ENCODE measurements at regions not wholly inside any gene's neighbourhood (a gene's known extent, or its start where the extent isn't known, plus 50 kb on each side); places are given as distances from the start of the nearest gene placed in this dataset.

- no TSS peak for BruUV-seq (replicated peaks)
- ATAC-seq, result no peak
- no peaks in the 10 kb centered on the region for H3K79me2 ChIP-seq (ENCODE audit: insufficient read depth, low read length)
- in situ Hi-C loops (cut with HindIII; ENCODE audit: extremely low pct_ligation_motif_present, low pct_unique_long_range_greater_than_20kb) (no loop called here), intact Hi-C loops (cut with micrococcal nuclease; ENCODE audit: unreplicated experiment) (no loop called here)
- H3K4me3 ChIP-seq (replicated peaks in 1 of 3; ENCODE audit: insufficient read depth in 1 of 3, low read depth in 2 of 3, low read length in 3 of 3), result no peak overlapping the region
- ChIA-PET CTCF (ENCODE audit: low intra/inter-chr PET ratio, low total read pairs) (no interaction called here), POLR2A (no interaction called here)
- H3K36me3 ChIP-seq (replicated peaks in 1 of 2; ENCODE audit: control insufficient read depth in 1 of 2, insufficient read depth in 2 of 2, low read length in 2 of 2), result no peaks in the 10 kb centered on the region
- H3K4me2 ChIP-seq (ENCODE audit: low read depth, low read length), result no peak overlapping the region
- FAIRE-seq, result no peak
- no peak for DNase-seq (ENCODE audit: low spot score)
- H3K9ac ChIP-seq (ENCODE audit: insufficient read depth, low read depth, low read length), result no peak overlapping the region
- no peak overlapping the region for H3K27ac ChIP-seq (ENCODE audit: extremely low read length, insufficient read depth, low read length)
- H3K9me3 ChIP-seq (ENCODE audit: low read length), result no peaks in the 10 kb centered on the region
- TF ChIP-seq TRAFD1 (CRISPR knock-in tag; IDR thresholded peaks at IDR 0.05; ENCODE audit: borderline replicate concordance), result no peak
- TF ChIP-seq, protein P1, sequence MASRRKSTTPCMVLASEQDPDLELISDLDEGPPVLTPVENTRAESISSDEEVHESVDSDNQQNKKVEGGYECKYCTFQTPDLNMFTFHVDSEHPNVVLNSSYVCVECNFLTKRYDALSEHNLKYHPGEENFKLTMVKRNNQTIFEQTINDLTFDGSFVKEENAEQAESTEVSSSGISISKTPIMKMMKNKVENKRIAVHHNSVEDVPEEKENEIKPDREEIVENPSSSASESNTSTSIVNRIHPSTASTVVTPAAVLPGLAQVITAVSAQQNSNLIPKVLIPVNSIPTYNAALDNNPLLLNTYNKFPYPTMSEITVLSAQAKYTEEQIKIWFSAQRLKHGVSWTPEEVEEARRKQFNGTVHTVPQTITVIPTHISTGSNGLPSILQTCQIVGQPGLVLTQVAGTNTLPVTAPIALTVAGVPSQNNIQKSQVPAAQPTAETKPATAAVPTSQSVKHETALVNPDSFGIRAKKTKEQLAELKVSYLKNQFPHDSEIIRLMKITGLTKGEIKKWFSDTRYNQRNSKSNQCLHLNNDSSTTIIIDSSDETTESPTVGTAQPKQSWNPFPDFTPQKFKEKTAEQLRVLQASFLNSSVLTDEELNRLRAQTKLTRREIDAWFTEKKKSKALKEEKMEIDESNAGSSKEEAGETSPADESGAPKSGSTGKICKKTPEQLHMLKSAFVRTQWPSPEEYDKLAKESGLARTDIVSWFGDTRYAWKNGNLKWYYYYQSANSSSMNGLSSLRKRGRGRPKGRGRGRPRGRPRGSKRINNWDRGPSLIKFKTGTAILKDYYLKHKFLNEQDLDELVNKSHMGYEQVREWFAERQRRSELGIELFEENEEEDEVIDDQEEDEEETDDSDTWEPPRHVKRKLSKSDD (CRISPR knock-in tag; IDR thresholded peaks at IDR 0.05; ENCODE audit: low read depth), result no peak
- no peak for TF ChIP-seq ZBTB43 (CRISPR knock-in tag; conservative IDR thresholded peaks at IDR 0.05)
- TF ChIP-seq, protein P2, sequence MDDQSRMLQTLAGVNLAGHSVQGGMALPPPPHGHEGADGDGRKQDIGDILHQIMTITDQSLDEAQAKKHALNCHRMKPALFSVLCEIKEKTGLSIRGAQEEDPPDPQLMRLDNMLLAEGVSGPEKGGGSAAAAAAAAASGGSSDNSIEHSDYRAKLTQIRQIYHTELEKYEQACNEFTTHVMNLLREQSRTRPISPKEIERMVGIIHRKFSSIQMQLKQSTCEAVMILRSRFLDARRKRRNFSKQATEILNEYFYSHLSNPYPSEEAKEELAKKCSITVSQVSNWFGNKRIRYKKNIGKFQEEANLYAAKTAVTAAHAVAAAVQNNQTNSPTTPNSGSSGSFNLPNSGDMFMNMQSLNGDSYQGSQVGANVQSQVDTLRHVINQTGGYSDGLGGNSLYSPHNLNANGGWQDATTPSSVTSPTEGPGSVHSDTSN (CRISPR knock-in tag; IDR thresholded peaks at IDR 0.05; ENCODE audit: borderline replicate concordance), result no peak
- no peak for TF ChIP-seq HDAC1 (CRISPR knock-in tag; IDR thresholded peaks at IDR 0.05)
- TF ChIP-seq POGK (CRISPR knock-in tag; conservative IDR thresholded peaks at IDR 0.05), result no peak
- TF ChIP-seq MLLT10 (CRISPR knock-in tag; IDR thresholded peaks at IDR 0.05), result no peak
- no peak overlapping the region for H2AFZ ChIP-seq (ENCODE audit: low read length)
- peaks cover 29% of the 10 kb centered on the region for H3K4me1 ChIP-seq (ENCODE audit: insufficient read depth, low read length)
- 46% methylated on average over 4 of the region's 4 CpGs for WGBS (ENCODE audit: low lambda C conversion rate)
- H3K27me3 ChIP-seq (ENCODE audit: control insufficient read depth in 1 of 2, insufficient read depth in 2 of 2, low read length in 2 of 2), result no peaks in the 10 kb centered on the region
- no peaks in the 10 kb centered on the region for H4K20me1 ChIP-seq (ENCODE audit: insufficient read depth, low read length)
Observed at GRCh38 chr3:27630885-27631284, 91.2 kb downstream of the EOMES start.
